Neuronal stem cell (in vitro differentiated cells): ENCODE measurements at regions not wholly inside any gene's neighbourhood (a gene's known extent, or its start where the extent isn't known, plus 50 kb on each side); places are given as distances from the start of the nearest gene placed in this dataset.

Source experiments
- DNase-seq: peaks from one replicate; pipeline ENCODE4 v3.0.0-alpha.2; 2013; ENCODE audit warnings: low spot score
- H2AFZ ChIP-seq: one replicate; pipeline ENCODE4 v1.6.1; 2013; ENCODE audit warnings: mild to moderate bottlenecking, low read length, inconsistent platforms
- H2AK5ac ChIP-seq: 2 replicates; pipeline ENCODE4 v1.6.1; 2013; ENCODE audit warnings: low read depth, mild to moderate bottlenecking, inconsistent platforms, low read length, moderate library complexity, mixed read lengths
- H2BK120ac ChIP-seq: 2 replicates; pipeline ENCODE4 v1.6.1; 2013; ENCODE audit warnings: low read depth, mild to moderate bottlenecking, inconsistent platforms, low read length, moderate library complexity, mixed read lengths
- H2BK12ac ChIP-seq: one replicate; pipeline ENCODE4 v1.6.1; 2013; ENCODE audit warnings: low read length, inconsistent platforms
- H2BK15ac ChIP-seq: 2 replicates; pipeline ENCODE4 v1.6.1; 2013; ENCODE audit warnings: mild to moderate bottlenecking, low read length, inconsistent platforms, mixed read lengths
- H2BK5ac ChIP-seq: one replicate; pipeline ENCODE4 v1.6.1; 2013; ENCODE audit warnings: inconsistent platforms, mild to moderate bottlenecking, low read length, moderate library complexity
- H3K14ac ChIP-seq: one replicate; pipeline ENCODE4 v1.6.1; 2013; ENCODE audit warnings: low read length, inconsistent platforms
- H3K18ac ChIP-seq: 2 replicates; pipeline ENCODE4 v1.6.1; 2013; ENCODE audit warnings: low read length, inconsistent platforms
- H3K23ac ChIP-seq: 2 replicates; pipeline ENCODE4 v1.6.1; 2013; ENCODE audit warnings: low read depth, mild to moderate bottlenecking, mixed read lengths, low read length, inconsistent platforms; ENCODE audit not compliant: poor library complexity
- H3K27ac ChIP-seq: replicated peaks from 3 replicates; pipeline ENCODE4 v1.5.1; 2013; ENCODE audit warnings: low read length, inconsistent platforms
- H3K27me3 ChIP-seq, 3 experiments: 2 replicates each; pipeline ENCODE4 v1.6.1; 2013; ENCODE audit warnings: low read length in 3 of 3, mild to moderate bottlenecking in 2 of 3, inconsistent platforms in 1 of 3, low read depth in 1 of 3, mixed read lengths in 1 of 3, moderate library complexity in 1 of 3; ENCODE audit not compliant: control insufficient read depth in 3 of 3, insufficient read depth in 3 of 3
- H3K36me3 ChIP-seq, 2 donors: replicated peaks in 1 of 2; 2 replicates each; pipeline ENCODE4 v1.6.1; 2013; ENCODE audit warnings: low read length in 2 of 2; ENCODE audit not compliant: control insufficient read depth in 2 of 2, insufficient read depth in 2 of 2
- H3K4ac ChIP-seq: 2 replicates; pipeline ENCODE4 v1.6.1; 2013; ENCODE audit warnings: inconsistent platforms, mild to moderate bottlenecking, low read length, moderate library complexity
- H3K4me1 ChIP-seq, 2 donors: 1 replicate in 1 of 2; 2 replicates in 1 of 2; pipeline ENCODE4 v1.6.1; 2013; ENCODE audit warnings: low read length in 2 of 2, low read depth in 1 of 2; ENCODE audit not compliant: control insufficient read depth in 2 of 2, insufficient read depth in 1 of 2
- H3K4me2 ChIP-seq: one replicate; pipeline ENCODE4 v1.6.1; 2013; ENCODE audit warnings: mild to moderate bottlenecking, low read length, inconsistent platforms; ENCODE audit not compliant: insufficient read depth, poor library complexity, severe bottlenecking
- H3K4me3 ChIP-seq, 2 donors: 2 replicates each; pipeline ENCODE4 v1.5.1; 2013; ENCODE audit warnings: low read length in 2 of 2, mild to moderate bottlenecking in 2 of 2, inconsistent platforms in 1 of 2, moderate library complexity in 1 of 2
- H3K79me1 ChIP-seq: one replicate; pipeline ENCODE4 v1.6.1; 2013; ENCODE audit warnings: low read depth, mild to moderate bottlenecking, inconsistent platforms, low read length, moderate library complexity
- H3K9ac ChIP-seq: one replicate; pipeline ENCODE4 v1.6.1; 2013; ENCODE audit warnings: mild to moderate bottlenecking, low read depth, low read length, inconsistent platforms; ENCODE audit not compliant: poor library complexity
- H3K9me3 ChIP-seq, 2 donors: replicated peaks in 1 of 2; 2 replicates each; pipeline versions ENCODE3 to v1.6.1; 2013; ENCODE audit warnings: low read length in 2 of 2, mild to moderate bottlenecking in 2 of 2, inconsistent platforms in 1 of 2, low read depth in 1 of 2, mixed read lengths in 1 of 2, moderate library complexity in 1 of 2; ENCODE audit not compliant: control insufficient read depth in 2 of 2, insufficient read depth in 1 of 2
- H4K8ac ChIP-seq: one replicate; pipeline ENCODE4 v1.6.1; 2013; ENCODE audit warnings: low read depth, mild to moderate bottlenecking, inconsistent platforms, low read length, moderate library complexity
- H4K91ac ChIP-seq: one replicate; pipeline ENCODE4 v1.6.1; 2013; ENCODE audit warnings: low read length, low read depth, mild to moderate bottlenecking, inconsistent platforms; ENCODE audit not compliant: poor library complexity
- WGBS, 2 donors: extraction: QIAGEN DNeasy Blood & Tissue Kit; methylation state at CpG; one replicate each; pipeline ENCODE4 v1.1.7; 2013; ENCODE audit warnings: missing lambda C conversion rate in 2 of 2, mixed read lengths in 1 of 2; ENCODE audit not compliant: insufficient read length in 2 of 2, insufficient replicate concordance in 1 of 2; ENCODE audit errors: extremely low coverage in 2 of 2; 5-methylcytosine and 5-hydroxymethylcytosine counted together

GRCh38 chr3:178270838-178271237, 265.4 kb upstream of the KCNMB2 start:
- H3K9ac ChIP-seq: no peak overlapping the region
- no peak overlapping the region for H2AK5ac ChIP-seq
- no peaks in the 10 kb centered on the region for H3K9me3 ChIP-seq
- H2BK5ac ChIP-seq: no peak overlapping the region
- H3K18ac ChIP-seq: no peak overlapping the region
- no peak overlapping the region for H2AFZ ChIP-seq
- H3K4me1 ChIP-seq: no peaks in the 10 kb centered on the region
- H2BK12ac ChIP-seq: no peak overlapping the region
- no peak overlapping the region for H3K4me3 ChIP-seq
- H2BK15ac ChIP-seq: no peak overlapping the region
- no peak overlapping the region for H4K8ac ChIP-seq
- no peak overlapping the region for H3K27ac ChIP-seq
- no peak overlapping the region for H3K23ac ChIP-seq
- no peak for DNase-seq
- H4K91ac ChIP-seq: no peak overlapping the region
- H3K4me2 ChIP-seq: no peak overlapping the region
- no peaks in the 10 kb centered on the region for H3K36me3 ChIP-seq
- H3K27me3 ChIP-seq: no peaks in the 10 kb centered on the region
- WGBS, 2 donors: no CpG with 5 or more reads among the region's 4 CpGs
- no peaks in the 10 kb centered on the region for H3K79me1 ChIP-seq
- H2BK120ac ChIP-seq: no peak overlapping the region
- no peak overlapping the region for H3K4ac ChIP-seq
- no peak overlapping the region for H3K14ac ChIP-seq

GRCh38 chr3:178271740-178272387, 264.4 kb upstream of the KCNMB2 start:
- no peak overlapping the region for H2BK12ac ChIP-seq
- H3K4ac ChIP-seq: no peak overlapping the region
- no peak overlapping the region for H3K23ac ChIP-seq
- H3K4me2 ChIP-seq: no peak overlapping the region
- no peak overlapping the region for H3K18ac ChIP-seq
- no peak overlapping the region for H2AFZ ChIP-seq
- H3K27me3 ChIP-seq: no peaks in the 10 kb centered on the region
- H3K27ac ChIP-seq: no peak overlapping the region
- no peak for DNase-seq
- H3K4me1 ChIP-seq: no peaks in the 10 kb centered on the region
- WGBS, 2 donors: no CpG with 5 or more reads among the region's 3 CpGs
- H3K9me3 ChIP-seq: no peaks in the 10 kb centered on the region
- H2BK120ac ChIP-seq: no peak overlapping the region
- no peak overlapping the region for H2BK5ac ChIP-seq
- no peak overlapping the region for H2AK5ac ChIP-seq
- H3K36me3 ChIP-seq: no peaks in the 10 kb centered on the region
- no peak overlapping the region for H3K4me3 ChIP-seq
- H2BK15ac ChIP-seq: no peak overlapping the region
- no peak overlapping the region for H4K91ac ChIP-seq
- H3K9ac ChIP-seq: no peak overlapping the region
- no peak overlapping the region for H4K8ac ChIP-seq
- H3K79me1 ChIP-seq: no peaks in the 10 kb centered on the region
- no peak overlapping the region for H3K14ac ChIP-seq

DNA sequence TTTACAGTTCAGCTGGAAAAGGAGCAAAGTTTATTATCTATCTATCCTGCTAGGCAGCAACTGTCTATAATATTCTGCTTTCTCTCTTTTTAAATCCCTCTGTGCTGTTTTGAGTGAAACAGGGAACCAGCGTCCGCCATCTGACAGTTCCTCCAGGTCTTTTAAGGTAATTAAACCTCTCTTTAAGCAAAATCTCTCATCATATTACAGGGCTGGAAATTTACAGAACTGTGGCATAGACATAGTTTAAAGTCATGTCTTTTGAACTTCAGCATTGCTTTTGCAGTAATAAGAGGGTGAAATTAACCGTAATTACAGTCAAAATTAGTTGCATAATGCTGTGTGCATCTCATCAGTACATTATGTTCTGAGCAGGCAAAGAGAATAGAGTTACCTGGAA, 263.4 kb upstream of the KCNMB2 start:
- Histone ChIP-seq H3K4me2 (no peak overlapping the region), H2BK15ac (no peak overlapping the region), H2BK12ac (no peak overlapping the region), H2AK5ac (no peak overlapping the region), H3K27me3 (no peaks in the 10 kb centered on the region), H2AFZ (no peak overlapping the region), H3K18ac (no peak overlapping the region), H3K9me3 (peaks cover 0 to under 1% of the 10 kb centered on the region in 2 donors), H3K27ac (no peak overlapping the region), H2BK120ac (no peak overlapping the region), H4K8ac (no peak overlapping the region), H3K79me1 (no peaks in the 10 kb centered on the region), H3K4ac (no peak overlapping the region), H3K4me3 (no peak overlapping the region), H2BK5ac (no peak overlapping the region), H4K91ac (no peak overlapping the region), H3K9ac (no peak overlapping the region), H3K36me3 (no peaks in the 10 kb centered on the region), H3K14ac (no peak overlapping the region), H3K4me1 (no peaks in the 10 kb centered on the region), H3K23ac (no peak overlapping the region)
- DNase-seq: no peak
- WGBS, 2 donors: no CpG with 5 or more reads among the region's 3 CpGs

GRCh38 chr3:178274711-178275110, 261.5 kb upstream of the KCNMB2 start:
- Histone ChIP-seq H3K18ac (no peak overlapping the region), H2BK12ac (no peak overlapping the region), H3K27me3 (no peaks in the 10 kb centered on the region), H2AK5ac (no peak overlapping the region), H3K27ac (no peak overlapping the region), H2BK15ac (no peak overlapping the region), H2AFZ (no peak overlapping the region), H3K9me3 (peaks cover 5 to 10% of the 10 kb centered on the region in 2 donors), H4K8ac (no peak overlapping the region), H4K91ac (no peak overlapping the region), H3K36me3 (no peaks in the 10 kb centered on the region), H3K9ac (no peak overlapping the region), H3K4me2 (no peak overlapping the region), H2BK120ac (no peak overlapping the region), H3K79me1 (no peaks in the 10 kb centered on the region), H3K4me3 (no peak overlapping the region), H3K4ac (no peak overlapping the region), H3K14ac (no peak overlapping the region), H3K23ac (no peak overlapping the region), H2BK5ac (no peak overlapping the region), H3K4me1 (no peaks in the 10 kb centered on the region)
- no CpG with 5 or more reads among the region's 4 CpGs for WGBS, 2 donors
- no peak for DNase-seq
